Loucy (cell line): ENCODE measurements at regions not wholly inside any gene's neighbourhood (a gene's known extent, or its start where the extent isn't known, plus 50 kb on each side); places are given as distances from the start of the nearest gene placed in this dataset.

Experiments used
- H2AFZ ChIP-seq: fragments of 200-600 bp; sonication (generic); 2 replicates; pipeline ENCODE4 v1.6.0; 2016; ENCODE audit warnings: antibody characterized with exemption, mild to moderate bottlenecking, low read length, moderate library complexity
- H3F3A ChIP-seq: fragments of 200-600 bp; 2 replicates; pipeline ENCODE4 v1.6.0; 2016; ENCODE audit warnings: antibody characterized with exemption, low read depth, mild to moderate bottlenecking
- H3K27me3 ChIP-seq: fragments of 200-600 bp; sonication (generic); 2 replicates; pipeline ENCODE4 v1.6.1; 2014; ENCODE audit warnings: low read length, mild to moderate bottlenecking; ENCODE audit not compliant: insufficient read depth, poor library complexity, severe bottlenecking
- H3K36me3 ChIP-seq: fragments of 200-600 bp; sonication (generic); 2 replicates; pipeline ENCODE4 v1.6.1; 2016; ENCODE audit warnings: low read length; ENCODE audit not compliant: insufficient read depth
- H3K4me1 ChIP-seq: fragments of 200-600 bp; sonication (generic); 2 replicates; pipeline ENCODE4 v1.5.1; 2014; ENCODE audit warnings: low read length, mild to moderate bottlenecking; ENCODE audit not compliant: insufficient read depth, poor library complexity, severe bottlenecking
- H3K4me2 ChIP-seq: fragments of 200-600 bp; sonication (generic); 2 replicates; pipeline ENCODE4 v1.6.0; 2014; ENCODE audit warnings: antibody characterized with exemption, low read length, low read depth, mild to moderate bottlenecking; ENCODE audit not compliant: poor library complexity, severe bottlenecking
- H3K4me3 ChIP-seq: fragments of 200-600 bp; sonication (generic); 2 replicates; pipeline ENCODE4 v1.5.1; 2014; ENCODE audit warnings: low read length, mild to moderate bottlenecking, mixed read lengths; ENCODE audit not compliant: poor library complexity, severe bottlenecking
- H3K79me2 ChIP-seq: fragments of 200-600 bp; sonication (generic); 2 replicates; pipeline ENCODE4 v1.6.1; 2014; ENCODE audit warnings: low read length; ENCODE audit not compliant: insufficient read depth
- H3K9ac ChIP-seq: fragments of 200-600 bp; sonication (generic); 2 replicates; pipeline ENCODE4 v1.6.0; 2014; ENCODE audit warnings: mild to moderate bottlenecking, low read depth, low read length, moderate library complexity; ENCODE audit not compliant: poor library complexity, severe bottlenecking
- H3K9me2 ChIP-seq: fragments of 200-600 bp; sonication (generic); replicated peaks from 2 replicates; pipeline ENCODE4 v1.6.1; 2016; ENCODE audit warnings: low read depth, low read length, mixed read lengths
- H3K9me3 ChIP-seq: fragments of 200-600 bp; sonication (generic); 2 replicates; pipeline ENCODE4 v1.6.1; 2014; ENCODE audit warnings: mild to moderate bottlenecking, antibody characterized with exemption, low read length, low read depth; ENCODE audit not compliant: insufficient read depth
- H4K20me1 ChIP-seq: fragments of 200-600 bp; sonication (generic); 2 replicates; pipeline ENCODE4 v1.6.0; 2014; ENCODE audit warnings: antibody characterized with exemption, low read length, mild to moderate bottlenecking; ENCODE audit not compliant: insufficient read depth, poor library complexity, severe bottlenecking
- EZH2phosphoT487 ChIP-seq: fragments of 200-600 bp; IDR thresholded peaks from 2 replicates; pipeline ENCODE4 v1.6.1; 2018; ENCODE audit warnings: antibody characterized with exemption, mild to moderate bottlenecking, moderate library complexity, borderline replicate concordance
- TF ChIP-seq, protein P1 (sequence below): fragments of 200-600 bp; sonication (generic); conservative IDR thresholded peaks from 2 replicates; pipeline ENCODE4 v1.5.1; 2014; ENCODE audit warnings: mild to moderate bottlenecking, antibody characterized with exemption, low read length

DNA sequence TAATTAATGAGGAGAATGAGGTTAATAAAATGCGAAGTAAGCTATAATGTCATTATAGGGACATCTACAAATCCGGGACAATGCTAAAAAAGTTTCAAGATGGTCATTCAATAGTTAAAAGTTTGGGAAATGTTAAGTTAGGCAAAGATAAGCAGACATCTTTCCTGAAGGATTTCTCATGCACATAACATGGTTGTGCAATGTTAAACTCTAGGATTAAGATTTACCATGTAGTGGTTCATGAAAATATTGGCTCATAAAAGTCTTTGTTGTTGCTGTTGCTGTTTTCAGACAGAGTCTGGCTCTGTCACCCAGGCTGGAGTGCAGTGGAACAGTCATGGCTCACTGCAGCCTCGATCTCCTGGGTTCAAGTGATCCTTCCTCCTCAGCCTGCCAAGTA is 751.5 kb upstream of the CCDC179 start:
- H3F3A ChIP-seq, result no peaks in the 10 kb centered on the region
- H3K9ac ChIP-seq, result no peak overlapping the region
- H3K79me2 ChIP-seq, result no peaks in the 10 kb centered on the region
- no peaks in the 10 kb centered on the region for H3K27me3 ChIP-seq
- H3K9me3 ChIP-seq, result no peaks in the 10 kb centered on the region
- H3K4me3 ChIP-seq, result no peak overlapping the region
- H4K20me1 ChIP-seq, result no peaks in the 10 kb centered on the region
- H3K9me2 ChIP-seq, result no peaks in the 10 kb centered on the region
- no peak overlapping the region for H2AFZ ChIP-seq
- no peaks in the 10 kb centered on the region for H3K4me1 ChIP-seq
- H3K36me3 ChIP-seq, result no peaks in the 10 kb centered on the region
- no peak for TF ChIP-seq EZH2phosphoT487
- TF ChIP-seq, protein P1, sequence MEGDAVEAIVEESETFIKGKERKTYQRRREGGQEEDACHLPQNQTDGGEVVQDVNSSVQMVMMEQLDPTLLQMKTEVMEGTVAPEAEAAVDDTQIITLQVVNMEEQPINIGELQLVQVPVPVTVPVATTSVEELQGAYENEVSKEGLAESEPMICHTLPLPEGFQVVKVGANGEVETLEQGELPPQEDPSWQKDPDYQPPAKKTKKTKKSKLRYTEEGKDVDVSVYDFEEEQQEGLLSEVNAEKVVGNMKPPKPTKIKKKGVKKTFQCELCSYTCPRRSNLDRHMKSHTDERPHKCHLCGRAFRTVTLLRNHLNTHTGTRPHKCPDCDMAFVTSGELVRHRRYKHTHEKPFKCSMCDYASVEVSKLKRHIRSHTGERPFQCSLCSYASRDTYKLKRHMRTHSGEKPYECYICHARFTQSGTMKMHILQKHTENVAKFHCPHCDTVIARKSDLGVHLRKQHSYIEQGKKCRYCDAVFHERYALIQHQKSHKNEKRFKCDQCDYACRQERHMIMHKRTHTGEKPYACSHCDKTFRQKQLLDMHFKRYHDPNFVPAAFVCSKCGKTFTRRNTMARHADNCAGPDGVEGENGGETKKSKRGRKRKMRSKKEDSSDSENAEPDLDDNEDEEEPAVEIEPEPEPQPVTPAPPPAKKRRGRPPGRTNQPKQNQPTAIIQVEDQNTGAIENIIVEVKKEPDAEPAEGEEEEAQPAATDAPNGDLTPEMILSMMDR, result no peak
- H3K4me2 ChIP-seq, result no peak overlapping the region

DNA sequence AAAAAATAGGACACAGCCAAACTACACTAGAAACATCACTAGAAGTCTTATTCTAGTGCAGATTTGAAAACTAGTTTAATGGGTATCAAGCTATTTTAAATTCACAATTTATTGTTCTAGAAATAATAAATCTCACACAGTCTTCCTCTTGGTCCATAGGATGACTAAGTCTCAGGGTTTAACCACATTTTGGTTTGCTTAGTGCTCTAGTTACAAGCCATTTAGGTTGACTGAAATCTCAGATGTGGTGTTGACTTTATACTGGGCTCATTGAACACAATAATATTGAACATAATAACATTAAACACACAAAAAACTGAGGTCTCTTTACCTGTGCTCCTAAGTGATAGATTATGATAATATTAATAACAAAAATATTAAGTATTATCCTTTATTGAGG is 760.3 kb upstream of the CCDC179 start:
- H3K4me2 ChIP-seq, result no peak overlapping the region
- no peaks in the 10 kb centered on the region for H3K79me2 ChIP-seq
- H3K36me3 ChIP-seq, result no peaks in the 10 kb centered on the region
- no peaks in the 10 kb centered on the region for H3F3A ChIP-seq
- no peaks in the 10 kb centered on the region for H3K9me2 ChIP-seq
- no peaks in the 10 kb centered on the region for H3K27me3 ChIP-seq
- no peak overlapping the region for H2AFZ ChIP-seq
- TF ChIP-seq, protein P1, result no peak
- no peak for TF ChIP-seq EZH2phosphoT487
- no peak overlapping the region for H3K4me3 ChIP-seq
- H3K9ac ChIP-seq, result no peak overlapping the region
- no peaks in the 10 kb centered on the region for H4K20me1 ChIP-seq
- H3K9me3 ChIP-seq, result no peaks in the 10 kb centered on the region
- peaks cover 5% of the 10 kb centered on the region for H3K4me1 ChIP-seq

DNA sequence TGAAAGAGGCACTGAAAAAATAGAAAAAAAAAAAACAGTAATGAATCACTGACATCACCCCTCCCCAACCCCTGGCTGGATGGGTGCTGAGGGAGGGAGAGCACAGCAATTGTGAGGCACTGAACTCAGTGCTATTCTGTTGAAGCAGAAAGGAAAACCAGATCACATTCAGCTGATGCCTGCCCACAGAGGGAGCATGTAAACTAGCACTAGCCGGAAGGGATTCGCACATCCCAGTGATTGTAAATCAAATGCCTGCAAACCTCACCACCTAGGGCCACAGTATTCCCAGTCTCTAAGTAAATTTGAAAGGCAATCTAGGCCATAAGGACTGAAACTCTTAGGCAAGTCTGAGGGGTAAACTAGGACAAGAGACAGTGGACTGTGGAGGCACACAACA is 772.0 kb upstream of the CCDC179 start:
- no peak overlapping the region for H2AFZ ChIP-seq
- no peak for TF ChIP-seq EZH2phosphoT487
- TF ChIP-seq, protein P1, result no peak

More for the DNA sequence above, 772.0 kb upstream of the CCDC179 start:
- H3K9me3 ChIP-seq, result peaks cover 3% of the 10 kb centered on the region; the same call in 1 of the 2 replicates
- H3K4me1 ChIP-seq, result no peaks in the 10 kb centered on the region
- H3K4me2 ChIP-seq, result no peak overlapping the region
- H3F3A ChIP-seq, result no peaks in the 10 kb centered on the region
- no peaks in the 10 kb centered on the region for H3K27me3 ChIP-seq
- no peaks in the 10 kb centered on the region for H3K9me2 ChIP-seq
- no peaks in the 10 kb centered on the region for H4K20me1 ChIP-seq
- no peaks in the 10 kb centered on the region for H3K79me2 ChIP-seq
- H3K4me3 ChIP-seq, result no peak overlapping the region
- H3K9ac ChIP-seq, result no peak overlapping the region
- H3K36me3 ChIP-seq, result no peaks in the 10 kb centered on the region
